SIG-M5 (cell line): ENCODE measurements at regions not wholly inside any gene's neighbourhood (a gene's known extent, or its start where the extent isn't known, plus 50 kb on each side); places are given as distances from the start of the nearest gene placed in this dataset.
"Not testable (repeated sequence)": the region's sequence is repeated elsewhere in the genome, so short reads cannot be mapped to it uniquely, and the experiment has no call there.

Source experiments
- DNase-seq: peaks from one replicate; lab custom pipeline; 2025; lab: John Stamatoyannopoulos, UW

- no peak for DNase-seq
These were observed 131.2 kb upstream of the TBX3 start for GRCh38 chr12:114815026-114815795.

GRCh38 chr12:114812858-114813761, 129.1 kb upstream of the TBX3 start:
- no peak for DNase-seq

DNA sequence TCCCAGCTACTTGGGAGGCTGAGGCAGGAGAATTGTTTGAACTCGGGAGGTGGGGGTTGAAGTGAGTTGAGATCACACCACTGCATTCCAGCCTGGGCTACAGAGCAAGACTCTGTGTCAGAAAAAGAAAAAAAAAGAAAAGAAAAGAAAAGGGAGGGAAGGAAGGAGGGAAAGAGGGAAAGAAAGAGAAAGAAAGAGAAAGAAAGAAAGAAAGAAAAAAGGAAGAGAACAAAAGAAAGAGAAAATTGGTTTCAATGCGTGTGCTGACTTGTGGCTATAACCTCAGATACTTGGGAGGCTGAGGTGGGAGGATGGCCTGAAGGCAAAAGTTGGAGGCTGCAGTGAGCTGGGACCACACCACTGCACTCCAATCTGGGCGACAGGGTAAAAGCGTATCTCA, 128.4 kb upstream of the TBX3 start:
- no peak for DNase-seq

DNA sequence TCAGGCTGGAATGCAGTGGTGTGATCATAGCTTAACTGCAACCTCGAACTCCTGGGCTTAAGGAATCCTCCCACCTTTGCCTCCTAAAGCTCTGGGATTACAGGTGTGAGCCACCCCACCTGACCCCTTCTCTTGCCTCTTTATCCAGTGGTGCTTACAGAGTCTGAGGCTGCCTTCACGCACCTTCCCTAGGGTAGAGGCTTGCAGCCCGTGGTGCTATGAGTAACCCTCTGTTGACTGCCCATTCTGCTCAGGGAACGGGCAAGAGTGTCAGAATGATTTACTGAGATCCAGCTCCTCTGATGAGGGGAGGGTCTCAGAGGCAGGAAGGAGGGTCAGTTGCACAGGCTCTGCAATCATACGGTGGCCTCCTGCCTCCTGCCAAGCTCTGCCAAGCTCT, 125.1 kb upstream of the TBX3 start:
- DNase-seq = no peak

DNA sequence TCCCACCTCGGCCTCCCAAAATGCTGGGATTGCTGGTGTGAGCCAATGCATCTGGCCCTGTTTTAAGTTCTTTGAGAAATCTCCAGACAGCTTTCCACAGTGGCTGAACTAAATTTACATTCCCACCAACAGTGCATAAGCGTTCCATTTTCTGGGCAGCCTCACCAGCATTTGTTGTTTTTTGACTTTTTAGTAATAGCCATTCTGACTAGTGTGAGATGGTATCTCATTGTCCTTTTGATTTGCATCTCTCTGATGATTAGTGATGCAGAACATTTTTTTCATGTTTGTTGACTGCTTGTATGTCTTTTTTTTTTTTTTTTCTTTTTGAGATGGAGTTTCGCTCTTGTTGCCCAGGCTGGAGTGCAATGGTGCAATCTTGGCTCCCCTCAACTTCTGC, 117.4 kb upstream of the TBX3 start:
- not testable (repeated sequence) for DNase-seq

- DNase-seq = not testable (repeated sequence)
These were observed 116.6 kb upstream of the TBX3 start for GRCh38 chr12:114800566-114800965.

- no peak for DNase-seq
These were observed 115.9 kb upstream of the TBX3 start for GRCh38 chr12:114799574-114800487.

GRCh38 chr12:114794049-114794558, 110.1 kb upstream of the TBX3 start:
- no peak for DNase-seq

DNA sequence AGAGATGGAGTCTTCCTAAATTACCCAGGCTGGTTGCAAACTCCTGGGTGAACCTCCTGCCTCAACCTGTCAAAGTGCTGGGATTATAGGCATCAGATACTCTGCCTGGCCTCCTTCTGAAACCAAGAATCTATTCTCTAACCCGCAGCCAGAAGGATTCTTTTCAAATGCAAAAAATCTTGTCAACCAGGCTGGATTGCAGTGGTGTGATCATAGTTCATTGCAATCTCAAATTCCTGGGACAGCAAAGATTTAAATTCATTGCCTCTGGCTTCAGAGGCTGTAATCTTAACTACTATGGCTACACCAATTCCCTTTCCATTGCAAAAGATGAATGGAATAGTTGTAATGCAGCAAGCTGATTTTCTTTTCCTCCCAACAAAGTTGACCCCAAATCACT, 106.3 kb upstream of the TBX3 start:
- DNase-seq = no peak

- no peak for DNase-seq
These were observed 105.8 kb upstream of the TBX3 start for GRCh38 chr12:114789821-114790220.

DNA sequence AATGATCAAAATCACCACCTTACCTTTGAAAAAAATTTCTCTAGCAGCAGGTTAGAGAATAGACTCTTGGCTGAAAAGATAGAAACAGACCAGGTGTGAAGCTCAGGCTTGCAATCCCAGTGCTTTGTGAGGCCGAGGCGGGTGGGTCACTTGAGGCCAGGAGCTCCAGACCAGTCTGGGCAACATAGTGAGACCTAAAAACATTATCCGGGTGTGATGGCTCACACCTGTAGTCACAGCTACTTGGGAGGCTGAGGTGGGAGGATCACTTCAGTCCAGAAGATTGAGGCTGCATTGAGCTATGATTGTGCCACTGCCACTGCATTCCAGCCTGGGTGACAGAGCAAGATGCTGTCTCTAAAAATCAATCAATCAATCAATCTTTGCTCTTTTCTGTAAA, 105.3 kb upstream of the TBX3 start:
- no peak for DNase-seq

GRCh38 chr12:114784526-114784925, 100.6 kb upstream of the TBX3 start:
- no peak for DNase-seq

GRCh38 chr12:114783089-114783618, 99.2 kb upstream of the TBX3 start:
- DNase-seq = no peak

- no peak for DNase-seq
These were observed 96.9 kb upstream of the TBX3 start for GRCh38 chr12:114780746-114781399.

- no peak for DNase-seq
These were observed 95.7 kb upstream of the TBX3 start for GRCh38 chr12:114779647-114780046.

GRCh38 chr12:114779186-114779585, 95.2 kb upstream of the TBX3 start:
- no peak for DNase-seq

- no peak for DNase-seq
These were observed 92.9 kb upstream of the TBX3 start for GRCh38 chr12:114776731-114777442.

DNA sequence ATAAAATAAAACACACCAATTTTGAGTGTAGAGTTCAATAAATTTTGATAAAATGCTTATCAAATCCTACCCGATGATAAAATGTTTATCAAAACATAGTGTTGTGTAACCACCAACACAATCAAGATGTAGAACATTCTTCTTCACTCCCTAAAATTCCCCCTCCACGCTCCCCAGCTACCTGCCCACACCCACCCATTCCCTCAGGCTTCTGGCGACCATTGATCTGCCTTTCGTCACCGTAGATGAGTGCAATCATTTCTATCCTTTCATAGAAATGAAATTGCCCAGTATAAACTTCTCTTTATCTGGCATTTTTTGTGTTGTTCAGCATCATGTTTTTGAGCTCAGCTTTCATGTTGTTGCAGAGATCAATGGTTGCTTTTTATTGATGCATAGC, 90.7 kb upstream of the TBX3 start:
- no peak for DNase-seq

DNA sequence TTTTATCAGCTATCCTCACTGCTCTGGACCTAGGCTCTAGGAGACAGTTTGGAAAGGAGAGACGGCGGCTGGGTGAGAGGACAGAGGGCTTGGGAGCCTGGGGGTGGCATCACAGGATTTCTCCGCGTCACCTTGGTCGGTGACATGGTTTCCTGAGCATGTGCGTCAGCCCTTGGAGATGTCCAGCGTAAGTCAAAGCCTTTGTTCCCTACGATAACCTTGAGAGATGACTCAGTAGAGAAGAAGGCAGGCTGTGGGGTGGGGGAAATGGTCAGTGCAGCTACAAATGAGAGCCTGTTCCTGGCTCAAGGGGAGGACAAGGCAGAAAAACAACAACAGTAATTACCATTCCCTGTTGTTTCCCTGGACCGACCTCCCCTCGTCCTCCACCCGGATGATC, 90.2 kb upstream of the TBX3 start:
- no peak for DNase-seq

DNA sequence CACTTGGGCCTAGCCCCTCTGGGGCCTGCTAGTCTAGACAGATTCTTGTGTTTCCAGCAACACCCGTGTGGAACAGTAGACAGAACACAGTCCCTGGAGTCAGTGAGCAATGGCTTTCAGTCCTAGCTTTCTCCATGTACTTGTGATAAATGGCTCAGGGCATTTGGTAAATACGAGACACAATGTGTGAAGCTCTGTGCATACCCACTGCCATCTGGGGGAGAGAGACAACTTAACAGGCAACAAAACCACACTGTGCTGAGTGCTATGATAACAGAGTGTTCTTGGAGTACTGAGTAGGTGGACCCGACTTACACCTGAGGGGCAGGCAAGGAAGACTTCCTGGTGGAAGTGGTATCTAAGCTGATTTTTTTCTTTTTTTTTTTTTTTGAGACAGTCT, 86.3 kb upstream of the TBX3 start:
- DNase-seq = no peak

GRCh38 chr12:114769634-114770033, 85.7 kb upstream of the TBX3 start:
- no peak for DNase-seq
